22Rv1 (cell line): ENCODE measurements at regions not wholly inside any gene's neighbourhood (a gene's known extent, or its start where the extent isn't known, plus 50 kb on each side); places are given as distances from the start of the nearest gene placed in this dataset.

Experiments
- ZFX ChIP-seq: fragments of 450-650 bp; IDR thresholded peaks from 2 replicates; pipeline ENCODE4 v1.6.1; 2017; ENCODE audit warnings: antibody characterized with exemption, borderline replicate concordance
- TF ChIP-seq, protein P1 (sequence below): fragments of 450-650 bp; IDR thresholded peaks from 2 replicates; pipeline ENCODE4 v1.5.1; 2017; ENCODE audit warnings: mild to moderate bottlenecking

DNA sequence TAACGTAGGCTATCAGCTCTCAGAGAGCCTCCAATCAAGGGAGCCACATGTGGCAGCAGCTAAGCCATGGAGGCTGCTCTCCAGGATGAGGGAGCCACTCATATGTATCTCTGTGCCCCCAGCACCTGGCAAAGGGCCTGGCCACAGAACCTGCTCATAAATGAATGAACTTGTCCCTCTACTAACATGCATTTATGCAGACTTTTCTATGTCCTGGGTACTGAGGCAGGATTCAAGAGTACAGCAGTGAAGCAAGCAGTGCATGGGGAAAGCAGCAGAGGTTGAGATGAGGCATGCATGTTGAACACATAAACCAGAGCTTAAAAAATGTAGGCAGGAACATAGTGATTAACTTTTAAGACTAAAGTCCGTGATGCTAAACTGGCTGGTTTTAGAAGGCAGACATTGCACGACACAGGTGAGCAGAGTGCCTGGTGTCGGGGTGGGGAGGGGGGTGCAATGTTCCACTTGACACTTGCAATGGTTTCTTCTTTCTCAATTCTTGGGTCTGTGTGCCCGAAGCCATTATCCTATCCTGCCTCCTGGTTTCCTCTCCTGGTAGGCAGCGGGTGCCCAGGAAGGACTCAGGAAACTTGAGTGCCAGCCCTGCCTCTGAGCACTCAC, 142.8 kb upstream of the ALDH1B1 start:
- TF ChIP-seq, protein P1, sequence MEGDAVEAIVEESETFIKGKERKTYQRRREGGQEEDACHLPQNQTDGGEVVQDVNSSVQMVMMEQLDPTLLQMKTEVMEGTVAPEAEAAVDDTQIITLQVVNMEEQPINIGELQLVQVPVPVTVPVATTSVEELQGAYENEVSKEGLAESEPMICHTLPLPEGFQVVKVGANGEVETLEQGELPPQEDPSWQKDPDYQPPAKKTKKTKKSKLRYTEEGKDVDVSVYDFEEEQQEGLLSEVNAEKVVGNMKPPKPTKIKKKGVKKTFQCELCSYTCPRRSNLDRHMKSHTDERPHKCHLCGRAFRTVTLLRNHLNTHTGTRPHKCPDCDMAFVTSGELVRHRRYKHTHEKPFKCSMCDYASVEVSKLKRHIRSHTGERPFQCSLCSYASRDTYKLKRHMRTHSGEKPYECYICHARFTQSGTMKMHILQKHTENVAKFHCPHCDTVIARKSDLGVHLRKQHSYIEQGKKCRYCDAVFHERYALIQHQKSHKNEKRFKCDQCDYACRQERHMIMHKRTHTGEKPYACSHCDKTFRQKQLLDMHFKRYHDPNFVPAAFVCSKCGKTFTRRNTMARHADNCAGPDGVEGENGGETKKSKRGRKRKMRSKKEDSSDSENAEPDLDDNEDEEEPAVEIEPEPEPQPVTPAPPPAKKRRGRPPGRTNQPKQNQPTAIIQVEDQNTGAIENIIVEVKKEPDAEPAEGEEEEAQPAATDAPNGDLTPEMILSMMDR = no peak
- no peak for TF ChIP-seq ZFX
